Fibroblast of mammary gland (primary cell): ENCODE measurements at regions not wholly inside any gene's neighbourhood (a gene's known extent, or its start where the extent isn't known, plus 50 kb on each side); places are given as distances from the start of the nearest gene placed in this dataset.

Source experiments
- DNase-seq: peaks from one replicate; pipeline ENCODE4 v3.0.0-alpha.2; 2010; ENCODE audit warnings: low read depth
- H3K4me3 ChIP-seq: 2 replicates; pipeline ENCODE4 v1.5.1; 2011; ENCODE audit warnings: low read depth, mild to moderate bottlenecking, low read length, moderate library complexity; ENCODE audit not compliant: control insufficient read depth
- TF ChIP-seq, protein P1 (sequence below): conservative IDR thresholded peaks from 2 replicates; pipeline ENCODE4 v1.5.1; 2011; ENCODE audit warnings: low read depth, low read length, inconsistent platforms; ENCODE audit not compliant: control insufficient read depth, insufficient read depth

DNA sequence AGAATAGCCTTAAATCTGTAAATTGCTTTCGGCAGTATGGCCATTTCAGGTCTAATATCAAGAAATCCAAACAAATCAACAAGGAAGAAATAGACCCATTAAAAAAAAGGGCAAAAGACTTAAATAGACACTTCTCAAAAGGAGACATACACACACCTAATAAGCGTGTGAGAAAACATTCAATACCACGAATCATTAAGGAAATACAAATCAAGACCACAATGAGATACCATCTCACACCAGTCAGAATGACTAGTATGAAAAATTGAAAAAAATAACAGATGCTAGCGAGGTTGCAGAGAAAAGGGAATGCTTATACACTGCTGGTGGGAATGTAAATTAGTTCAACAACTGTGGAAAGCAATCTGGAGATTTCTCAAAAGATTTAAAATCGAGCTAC, 243.2 kb downstream of the DSEL start:
- no peak for DNase-seq
- H3K4me3 ChIP-seq = no peak overlapping the region
- TF ChIP-seq, protein P1, sequence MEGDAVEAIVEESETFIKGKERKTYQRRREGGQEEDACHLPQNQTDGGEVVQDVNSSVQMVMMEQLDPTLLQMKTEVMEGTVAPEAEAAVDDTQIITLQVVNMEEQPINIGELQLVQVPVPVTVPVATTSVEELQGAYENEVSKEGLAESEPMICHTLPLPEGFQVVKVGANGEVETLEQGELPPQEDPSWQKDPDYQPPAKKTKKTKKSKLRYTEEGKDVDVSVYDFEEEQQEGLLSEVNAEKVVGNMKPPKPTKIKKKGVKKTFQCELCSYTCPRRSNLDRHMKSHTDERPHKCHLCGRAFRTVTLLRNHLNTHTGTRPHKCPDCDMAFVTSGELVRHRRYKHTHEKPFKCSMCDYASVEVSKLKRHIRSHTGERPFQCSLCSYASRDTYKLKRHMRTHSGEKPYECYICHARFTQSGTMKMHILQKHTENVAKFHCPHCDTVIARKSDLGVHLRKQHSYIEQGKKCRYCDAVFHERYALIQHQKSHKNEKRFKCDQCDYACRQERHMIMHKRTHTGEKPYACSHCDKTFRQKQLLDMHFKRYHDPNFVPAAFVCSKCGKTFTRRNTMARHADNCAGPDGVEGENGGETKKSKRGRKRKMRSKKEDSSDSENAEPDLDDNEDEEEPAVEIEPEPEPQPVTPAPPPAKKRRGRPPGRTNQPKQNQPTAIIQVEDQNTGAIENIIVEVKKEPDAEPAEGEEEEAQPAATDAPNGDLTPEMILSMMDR = no peak

- no peak for DNase-seq
- TF ChIP-seq, protein P1 = no peak
- no peak overlapping the region for H3K4me3 ChIP-seq
Observed at GRCh38 chr18:67269206-67269605, 247.3 kb downstream of the DSEL start.

DNA sequence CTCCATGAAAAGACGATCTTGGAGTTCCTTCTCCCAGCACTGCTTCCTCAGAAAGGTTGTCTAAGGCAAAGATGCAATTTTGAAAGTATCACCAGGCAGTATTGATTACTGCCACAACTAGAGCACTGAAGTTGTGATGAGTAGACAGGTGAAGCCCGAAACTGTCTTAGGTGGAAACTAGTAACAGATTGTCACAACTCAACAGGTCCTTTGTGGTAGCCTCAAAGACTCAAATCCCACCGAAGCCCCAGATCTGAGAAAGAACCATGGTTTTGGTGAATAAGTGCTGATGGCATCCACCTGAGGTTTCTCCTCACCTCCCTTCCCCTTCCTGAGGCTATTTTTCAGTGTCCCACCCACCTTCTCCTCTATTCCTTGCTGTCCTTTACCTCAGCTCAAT, 248.0 kb downstream of the DSEL start:
- no peak overlapping the region for H3K4me3 ChIP-seq
- TF ChIP-seq, protein P1 = no peak
- no peak for DNase-seq

DNA sequence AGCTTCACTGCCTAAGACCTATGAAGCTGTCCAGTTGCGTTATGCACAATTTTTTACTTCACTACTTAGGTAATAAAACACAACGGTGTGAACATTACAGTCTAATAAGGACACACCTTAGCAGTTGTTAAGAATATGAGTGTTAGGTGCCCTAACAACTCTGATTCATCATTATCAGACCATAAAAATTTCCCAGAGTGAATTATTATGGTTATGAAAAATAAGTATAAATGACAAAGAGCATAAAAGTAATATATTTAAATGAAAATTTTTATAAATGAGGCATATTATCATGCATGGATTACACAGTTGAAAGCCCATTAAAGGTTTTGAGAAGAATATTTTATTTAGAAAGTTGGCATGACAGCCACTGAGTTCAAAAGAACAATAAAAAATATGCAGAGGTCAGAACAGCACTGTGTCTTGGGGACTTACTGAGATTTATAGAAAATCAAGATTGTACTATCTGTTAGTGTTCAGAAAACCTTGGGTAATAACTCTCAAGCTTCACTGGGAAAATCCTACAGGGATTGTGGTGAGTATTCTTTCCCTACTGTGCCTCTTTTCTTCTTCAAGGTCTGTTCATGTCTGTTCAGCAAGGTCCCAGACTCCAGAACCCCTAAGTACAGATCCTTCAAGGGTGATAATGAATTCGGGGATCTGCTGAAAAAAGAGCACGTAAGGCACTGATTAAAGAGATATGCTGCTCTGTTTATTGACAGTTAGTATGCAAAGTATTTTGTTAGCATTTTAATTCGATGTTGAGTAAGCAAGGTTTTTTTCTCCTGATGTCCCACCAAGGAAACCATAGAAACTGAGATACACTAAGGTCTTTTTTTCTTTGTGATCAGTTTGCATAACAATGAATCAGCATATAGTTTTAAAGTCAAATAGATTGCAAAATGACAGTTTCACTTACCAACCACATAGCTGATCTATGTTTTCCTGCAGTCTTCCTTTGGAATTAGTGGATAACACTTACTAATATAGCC, 250.0 kb downstream of the DSEL start:
- peak; percentile 79 for DNase-seq
- no peak overlapping the region for H3K4me3 ChIP-seq

GRCh38 chr18:67265464-67266245, 250.9 kb downstream of the DSEL start:
- H3K4me3 ChIP-seq = no peak overlapping the region
- TF ChIP-seq, protein P1 = no peak
- peak; percentile 74 for DNase-seq

More for the DNA sequence above, 250.0 kb downstream of the DSEL start:
- TF ChIP-seq, protein P1 = no peak

DNA sequence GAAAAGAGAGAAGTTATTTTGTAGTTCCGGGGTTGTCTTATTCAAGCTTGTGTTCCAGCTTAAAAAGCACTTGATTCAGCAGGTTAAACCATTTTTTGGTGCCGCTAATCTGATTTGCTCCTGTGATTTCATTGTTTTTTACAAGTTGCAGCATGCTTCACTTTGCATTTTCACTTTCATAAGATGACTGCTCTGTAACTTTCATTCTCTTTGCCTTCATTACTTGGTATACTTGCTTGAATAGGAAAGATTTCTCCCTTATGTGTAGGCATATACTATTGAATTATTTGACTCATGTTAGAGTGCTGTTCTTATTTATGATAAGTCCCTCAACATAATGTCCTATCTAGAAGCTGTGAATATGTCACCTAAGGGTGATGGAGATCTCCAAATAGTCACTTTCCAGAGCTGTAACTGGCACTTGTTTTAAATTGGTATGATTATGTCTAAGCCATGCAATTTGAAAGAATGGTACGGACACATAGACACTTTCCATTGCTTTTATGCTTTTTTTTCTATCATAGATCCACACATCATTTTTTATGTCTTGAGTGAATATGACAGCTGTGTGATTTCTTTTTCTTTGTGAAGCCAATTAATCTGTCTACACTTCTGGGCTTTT, 254.5 kb downstream of the DSEL start:
- no peak overlapping the region for H3K4me3 ChIP-seq
- no peak for DNase-seq
- TF ChIP-seq, protein P1 = no peak
